Activated T-helper 17 cell treated with anti-CD3 and anti-CD28 coated beads, Interleukin-2, amount 50 U/mL, for 72 hours (primary cell): ENCODE measurements at regions not wholly inside any gene's neighbourhood (a gene's known extent, or its start where the extent isn't known, plus 50 kb on each side); places are given as distances from the start of the nearest gene placed in this dataset.

ENCODE experiments used
- ATAC-seq: fragments of 150-1000 bp; cut with Tn5 transposase; replicated peaks from 2 replicates; pipeline ENCODE4 v1.10.0; 2021; ENCODE audit warnings: mild to moderate bottlenecking, moderate library complexity
- H3K27ac Mint-ChIP-seq: one replicate; pipeline ENCODE4 v1.8.0; 2022; ENCODE audit warnings: mixed read lengths
- H3K27me3 Mint-ChIP-seq: one replicate; pipeline ENCODE4 v1.8.0; 2022; ENCODE audit warnings: mixed read lengths
- H3K36me3 Mint-ChIP-seq: one replicate; pipeline ENCODE4 v1.8.0; 2022; ENCODE audit warnings: low read depth, mild to moderate bottlenecking, mixed read lengths
- H3K4me1 Mint-ChIP-seq: one replicate; pipeline ENCODE4 v1.8.0; 2022; ENCODE audit warnings: mixed read lengths
- H3K4me3 Mint-ChIP-seq: one replicate; pipeline ENCODE4 v1.8.0; 2022; ENCODE audit warnings: mild to moderate bottlenecking, mixed read lengths
- H3K9me3 Mint-ChIP-seq: one replicate; pipeline ENCODE4 v1.8.0; 2022; ENCODE audit warnings: mixed read lengths

DNA sequence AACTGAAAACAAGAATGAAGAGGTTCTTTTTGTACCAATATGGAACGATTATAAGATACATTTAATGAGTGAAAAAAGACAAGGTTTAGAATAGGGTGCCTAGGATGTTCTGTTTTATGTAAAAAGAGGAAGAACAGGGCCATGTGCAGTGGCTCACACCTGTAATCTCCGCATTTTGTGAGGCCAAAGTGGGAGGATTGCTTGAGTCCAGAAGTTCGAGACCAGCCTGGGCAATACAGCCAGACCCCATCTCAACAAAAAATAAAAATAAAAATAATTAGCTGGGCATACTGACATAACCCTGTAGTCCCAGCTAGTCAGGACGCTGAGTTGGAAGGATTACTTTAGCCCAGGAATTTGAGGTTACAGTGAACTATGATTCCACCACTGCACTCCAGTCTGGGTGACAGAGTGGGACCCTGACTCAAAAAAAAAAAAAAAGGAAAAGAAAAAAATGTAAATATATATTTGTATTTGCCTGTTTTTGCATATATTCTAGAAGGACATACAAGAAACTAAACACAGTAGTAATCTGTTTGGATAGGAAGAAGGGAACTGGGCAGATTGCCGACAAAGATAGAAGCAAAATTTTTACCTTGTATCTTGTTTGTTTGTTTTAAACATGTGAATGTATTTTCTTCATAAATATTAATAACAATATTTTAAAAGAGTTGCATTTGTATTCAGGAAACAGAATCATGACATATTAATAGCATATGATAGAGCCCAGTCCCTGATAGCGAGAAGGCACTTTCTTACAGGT is 174.3 kb downstream of the SOX2 start:
- Mint-ChIP-seq H3K4me3 (no peak overlapping the region), H3K36me3 (no peaks in the 10 kb centered on the region), H3K27me3 (peaks cover 3% of the 10 kb centered on the region), H3K27ac (no peak overlapping the region), H3K4me1 (no peaks in the 10 kb centered on the region), H3K9me3 (no peaks in the 10 kb centered on the region)
- ATAC-seq = no peak

DNA sequence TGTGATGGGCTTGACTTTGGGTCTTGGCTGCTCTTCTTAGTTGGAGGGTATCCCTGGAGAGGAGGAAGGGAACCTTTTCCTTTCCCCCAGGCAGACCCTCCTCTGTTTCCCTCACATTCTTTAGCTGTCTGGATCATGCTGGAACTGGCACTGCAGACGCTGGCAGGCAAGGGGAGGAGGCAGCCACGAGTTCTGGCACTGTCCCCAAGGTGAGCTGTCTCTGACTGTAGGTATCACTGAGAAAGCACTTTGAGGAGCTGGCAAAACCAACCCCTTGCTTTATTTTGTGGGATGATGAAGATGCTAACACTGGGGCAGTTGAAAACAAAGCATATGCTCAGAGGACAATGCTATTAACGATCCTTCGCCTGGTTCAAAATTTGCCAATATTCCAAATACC is 175.0 kb downstream of the SOX2 start:
- Mint-ChIP-seq H3K4me1 (no peaks in the 10 kb centered on the region), H3K9me3 (no peaks in the 10 kb centered on the region), H3K36me3 (no peaks in the 10 kb centered on the region), H3K27ac (no peak overlapping the region), H3K4me3 (no peak overlapping the region), H3K27me3 (peaks cover under 1% of the 10 kb centered on the region)
- ATAC-seq = no peak

DNA sequence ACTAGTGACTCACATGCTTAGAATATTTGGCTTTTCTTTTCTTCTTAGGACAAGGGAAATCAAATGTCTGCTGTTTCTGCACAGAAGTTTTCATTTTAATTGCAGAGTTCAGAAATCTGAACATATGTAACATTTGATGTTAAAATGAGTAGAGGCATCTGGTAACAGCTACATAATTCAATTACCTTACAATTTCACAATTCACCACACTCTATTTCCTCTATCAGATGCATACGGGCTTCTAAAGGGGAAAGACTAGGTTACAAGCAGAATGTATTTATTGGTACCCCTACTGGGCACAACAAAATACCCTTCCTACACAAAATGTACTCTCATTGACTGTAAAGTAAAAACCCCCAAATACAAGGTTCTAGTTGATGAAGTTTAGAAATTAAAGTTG is 176.0 kb downstream of the SOX2 start:
- no peaks in the 10 kb centered on the region for H3K4me1 Mint-ChIP-seq
- H3K36me3 Mint-ChIP-seq = no peaks in the 10 kb centered on the region
- H3K4me3 Mint-ChIP-seq = no peak overlapping the region

DNA sequence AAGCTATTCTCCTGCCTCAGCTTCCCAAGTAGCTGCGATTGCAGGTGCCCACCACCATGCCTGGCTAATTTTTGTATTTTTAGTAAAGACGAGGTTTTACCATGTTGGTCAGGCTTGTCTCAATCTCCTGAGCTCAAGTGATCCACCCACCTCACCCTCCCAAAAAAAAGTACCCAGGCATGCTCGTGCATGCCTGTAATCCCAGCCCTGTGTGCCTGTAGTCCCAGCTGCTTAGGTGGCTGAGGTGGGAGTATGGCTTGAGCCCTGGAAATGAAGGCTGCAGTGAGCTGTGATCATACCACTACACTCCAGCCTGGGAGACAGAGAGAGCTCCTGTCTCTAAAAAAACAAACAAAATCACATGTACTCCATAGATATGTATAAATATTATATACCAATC is 176.5 kb downstream of the SOX2 start:
- Mint-ChIP-seq H3K9me3 (no peaks in the 10 kb centered on the region), H3K4me3 (no peak overlapping the region), H3K27me3 (no peaks in the 10 kb centered on the region), H3K4me1 (no peaks in the 10 kb centered on the region), H3K36me3 (no peaks in the 10 kb centered on the region), H3K27ac (no peak overlapping the region)
- ATAC-seq = no peak

More for the DNA sequence above, 176.0 kb downstream of the SOX2 start:
- Mint-ChIP-seq H3K27me3 (no peaks in the 10 kb centered on the region), H3K27ac (no peak overlapping the region), H3K9me3 (no peaks in the 10 kb centered on the region)
- ATAC-seq = no peak

DNA sequence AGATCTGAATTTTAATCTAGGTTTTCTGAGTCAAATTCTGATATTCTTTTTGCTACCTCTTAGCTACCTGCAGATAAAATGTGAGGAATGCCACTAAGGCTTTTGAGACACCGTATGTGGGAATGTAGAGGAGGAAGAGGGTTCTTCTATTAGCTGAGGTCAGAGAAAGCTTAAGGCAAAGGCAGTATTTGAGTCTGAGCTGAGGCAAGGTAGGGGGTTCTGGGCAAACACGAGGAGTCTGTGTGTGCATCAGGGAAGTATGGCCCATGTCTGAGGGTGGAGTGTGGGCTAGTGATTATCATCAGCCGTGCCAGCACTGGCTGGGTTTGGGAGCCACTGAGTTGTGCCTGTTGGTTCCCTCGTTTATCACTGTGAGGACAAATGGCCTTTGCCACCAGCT is 181.1 kb downstream of the SOX2 start:
- Mint-ChIP-seq H3K4me3 (no peak overlapping the region), H3K36me3 (no peaks in the 10 kb centered on the region), H3K9me3 (no peaks in the 10 kb centered on the region), H3K27me3 (no peaks in the 10 kb centered on the region), H3K27ac (no peak overlapping the region), H3K4me1 (no peaks in the 10 kb centered on the region)
- ATAC-seq = no peak

DNA sequence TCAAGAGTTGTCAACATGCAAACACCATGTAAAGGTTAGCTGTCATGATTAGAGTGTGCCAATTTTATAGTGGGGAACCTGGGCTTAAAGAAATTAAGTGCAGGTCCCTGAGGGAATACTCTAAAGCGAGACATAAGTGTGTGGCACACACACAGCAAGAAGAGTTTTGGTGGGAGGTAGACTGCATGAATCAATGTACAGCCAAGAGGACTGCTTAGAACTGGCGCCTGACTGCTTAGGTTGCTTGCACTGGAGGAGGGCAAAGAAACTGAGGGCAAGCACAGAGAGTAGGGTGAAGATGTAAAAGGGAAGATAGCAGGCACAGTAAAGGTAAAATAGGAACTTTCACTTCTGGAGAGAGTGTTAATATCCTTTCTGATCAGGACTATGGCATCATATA is 184.9 kb downstream of the SOX2 start:
- ATAC-seq = no peak
- Mint-ChIP-seq H3K27me3 (no peaks in the 10 kb centered on the region), H3K27ac (no peak overlapping the region), H3K4me3 (no peak overlapping the region), H3K36me3 (no peaks in the 10 kb centered on the region), H3K9me3 (no peaks in the 10 kb centered on the region), H3K4me1 (no peaks in the 10 kb centered on the region)

DNA sequence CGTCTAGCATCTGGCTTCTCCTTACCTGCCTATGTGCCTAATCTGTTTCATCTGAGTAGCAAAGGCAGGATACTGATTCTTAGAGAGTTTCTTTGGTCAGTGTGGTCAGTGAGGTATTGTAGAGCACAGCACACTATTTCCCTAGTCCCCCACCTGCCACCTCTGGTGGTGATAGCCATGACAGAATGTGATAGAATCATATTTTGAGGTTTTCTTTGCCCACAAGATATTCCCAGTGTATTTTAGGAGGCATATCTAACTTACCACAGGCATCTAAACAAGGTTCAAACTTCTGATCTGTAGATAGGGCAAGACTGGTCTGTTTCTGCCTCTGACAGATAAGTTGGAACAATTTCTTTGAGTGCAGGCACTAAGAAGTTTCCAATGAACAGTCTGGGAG is 188.0 kb downstream of the SOX2 start:
- no peaks in the 10 kb centered on the region for H3K9me3 Mint-ChIP-seq
- no peak overlapping the region for H3K27ac Mint-ChIP-seq
- H3K4me1 Mint-ChIP-seq = no peaks in the 10 kb centered on the region
- no peak for ATAC-seq
- H3K27me3 Mint-ChIP-seq = no peaks in the 10 kb centered on the region
- no peaks in the 10 kb centered on the region for H3K36me3 Mint-ChIP-seq
- no peak overlapping the region for H3K4me3 Mint-ChIP-seq

DNA sequence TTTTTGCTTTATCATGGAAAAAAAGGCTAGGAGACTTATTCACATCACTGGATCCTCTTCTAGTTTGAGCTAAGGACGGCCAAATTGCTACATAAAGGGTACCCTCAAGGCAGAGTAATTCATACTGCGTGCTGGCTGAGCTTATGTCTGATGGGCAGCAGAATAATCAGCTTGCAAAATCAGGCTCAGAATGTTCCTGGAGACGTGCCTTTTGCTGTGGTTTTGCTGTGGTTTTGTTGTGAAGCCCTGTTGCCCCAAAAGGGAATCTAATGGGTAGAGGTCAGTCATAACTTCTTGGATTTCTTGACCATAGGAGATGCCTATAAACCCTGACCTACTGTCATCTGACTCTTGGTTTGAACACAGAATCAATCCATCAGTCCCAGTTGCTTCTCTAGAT is 189.9 kb downstream of the SOX2 start:
- no peak overlapping the region for H3K4me3 Mint-ChIP-seq
- H3K36me3 Mint-ChIP-seq = no peaks in the 10 kb centered on the region
- no peaks in the 10 kb centered on the region for H3K9me3 Mint-ChIP-seq
- H3K4me1 Mint-ChIP-seq = no peaks in the 10 kb centered on the region
- no peak overlapping the region for H3K27ac Mint-ChIP-seq
- no peaks in the 10 kb centered on the region for H3K27me3 Mint-ChIP-seq
- ATAC-seq = no peak

DNA sequence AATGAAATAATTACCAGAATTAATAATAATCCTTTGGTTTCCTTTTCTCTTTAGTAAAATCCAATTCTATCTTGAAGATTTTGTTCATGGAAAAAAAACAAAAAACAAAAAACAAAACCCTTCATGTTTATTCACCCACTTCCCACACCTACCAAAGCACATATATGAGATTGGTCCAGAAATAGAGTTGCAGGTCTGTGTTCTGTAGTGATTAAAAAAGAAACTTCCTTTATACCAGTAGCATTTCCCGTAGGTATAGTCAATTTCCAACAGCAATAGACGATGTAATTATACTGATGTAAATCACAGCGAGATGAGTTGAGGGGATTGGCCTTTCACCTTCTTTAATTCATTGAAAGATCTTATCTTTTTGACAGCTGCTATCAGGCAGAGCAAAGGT is 194.6 kb downstream of the SOX2 start:
- no peaks in the 10 kb centered on the region for H3K4me1 Mint-ChIP-seq
- no peaks in the 10 kb centered on the region for H3K36me3 Mint-ChIP-seq
- peaks cover 4% of the 10 kb centered on the region for H3K27me3 Mint-ChIP-seq

DNA sequence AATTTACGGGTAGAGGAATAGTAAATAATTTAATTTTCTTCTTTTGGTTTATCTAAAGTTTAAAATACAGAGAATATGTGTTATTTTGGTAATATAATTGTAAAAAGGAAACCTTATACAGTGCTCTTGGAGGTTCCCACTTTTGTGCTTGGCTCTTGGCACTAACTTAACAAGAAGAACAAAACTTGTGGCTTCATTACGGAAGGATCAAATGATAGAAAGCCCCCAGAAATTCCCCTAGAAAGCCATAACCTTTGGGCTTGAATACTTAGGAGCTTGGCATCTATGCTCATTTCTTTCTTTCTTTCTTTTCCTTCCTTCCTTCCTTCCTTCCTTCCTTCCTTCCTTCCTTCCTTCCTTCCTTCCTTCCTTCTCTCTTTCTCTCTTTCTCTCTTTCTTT is 197.5 kb downstream of the SOX2 start:
- H3K27ac Mint-ChIP-seq = no peak overlapping the region
- no peaks in the 10 kb centered on the region for H3K9me3 Mint-ChIP-seq
- ATAC-seq = no peak
- H3K27me3 Mint-ChIP-seq = peaks cover 4% of the 10 kb centered on the region
- no peaks in the 10 kb centered on the region for H3K4me1 Mint-ChIP-seq
- H3K4me3 Mint-ChIP-seq = no peak overlapping the region
- H3K36me3 Mint-ChIP-seq = no peaks in the 10 kb centered on the region

More for the DNA sequence above, 194.6 kb downstream of the SOX2 start:
- Mint-ChIP-seq H3K27ac (no peak overlapping the region), H3K4me3 (no peak overlapping the region), H3K9me3 (no peaks in the 10 kb centered on the region)
- ATAC-seq = no peak

DNA sequence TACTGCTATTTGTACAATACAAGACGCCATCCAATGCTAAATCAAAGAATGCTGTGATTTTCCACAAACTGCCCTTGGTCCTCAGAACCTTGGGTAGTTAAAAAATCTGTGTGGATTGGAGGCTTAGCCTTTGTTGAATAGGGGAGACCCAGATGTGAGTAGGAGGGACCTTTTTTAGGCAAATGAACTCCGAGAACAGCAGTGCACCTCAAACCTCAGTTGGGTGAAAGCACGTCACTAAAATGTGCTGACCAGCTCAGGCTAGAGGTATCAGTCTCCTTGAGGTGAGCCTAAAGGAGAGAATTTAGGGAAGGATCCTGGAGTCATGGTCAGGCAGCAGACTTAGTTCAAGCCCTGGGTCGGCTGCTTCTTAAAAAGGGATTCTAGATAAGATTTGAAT is 200.7 kb downstream of the SOX2 start:
- no peak overlapping the region for H3K27ac Mint-ChIP-seq
- H3K36me3 Mint-ChIP-seq = no peaks in the 10 kb centered on the region
- H3K9me3 Mint-ChIP-seq = no peaks in the 10 kb centered on the region
- ATAC-seq = no peak
- H3K4me3 Mint-ChIP-seq = no peak overlapping the region
- H3K27me3 Mint-ChIP-seq = peaks cover 9% of the 10 kb centered on the region
- no peaks in the 10 kb centered on the region for H3K4me1 Mint-ChIP-seq

DNA sequence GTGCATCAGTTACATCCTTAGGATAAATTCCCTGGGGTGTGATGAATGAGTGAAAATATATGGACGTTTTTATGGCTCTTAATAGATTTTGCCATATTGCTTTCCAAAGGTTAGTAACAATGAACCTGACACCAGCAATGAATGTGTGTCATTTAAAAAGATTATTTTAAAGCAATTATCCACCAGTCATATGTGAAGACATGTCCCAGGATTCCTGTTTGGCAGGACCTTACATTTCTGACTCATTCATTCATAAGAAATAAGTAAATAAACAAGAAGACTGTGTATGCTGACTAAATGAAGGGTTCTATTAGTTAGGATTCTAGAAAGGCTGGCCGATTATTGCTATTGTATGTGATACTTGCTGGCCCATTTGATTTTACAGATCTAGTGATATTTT is 201.5 kb downstream of the SOX2 start:
- no peak overlapping the region for H3K4me3 Mint-ChIP-seq
- H3K36me3 Mint-ChIP-seq = no peaks in the 10 kb centered on the region
- no peak overlapping the region for H3K27ac Mint-ChIP-seq
- H3K9me3 Mint-ChIP-seq = no peaks in the 10 kb centered on the region
- no peak for ATAC-seq
- no peaks in the 10 kb centered on the region for H3K4me1 Mint-ChIP-seq
- peaks cover 8% of the 10 kb centered on the region for H3K27me3 Mint-ChIP-seq

DNA sequence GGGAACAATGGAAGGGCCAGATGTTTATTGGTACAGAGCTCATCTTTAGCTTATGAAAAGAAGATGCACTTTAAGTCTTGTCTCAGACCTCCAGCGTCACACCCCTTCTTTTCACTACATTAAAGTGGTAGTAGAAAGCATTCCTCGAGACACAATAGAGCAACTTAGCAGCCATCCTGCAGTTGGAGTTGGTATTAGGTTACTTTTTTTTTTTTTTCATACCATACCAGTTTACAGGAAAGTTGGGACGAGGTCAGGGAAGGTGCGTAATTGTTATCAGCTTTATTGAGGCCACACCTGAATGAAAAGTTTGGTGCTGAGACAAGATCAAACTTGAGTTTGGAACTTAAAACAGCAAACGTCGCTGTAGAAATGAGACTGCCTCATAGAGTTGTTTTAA is 203.8 kb downstream of the SOX2 start:
- no peaks in the 10 kb centered on the region for H3K4me1 Mint-ChIP-seq
- peaks cover 8% of the 10 kb centered on the region for H3K27me3 Mint-ChIP-seq
- no peak overlapping the region for H3K4me3 Mint-ChIP-seq
- no peak for ATAC-seq
- H3K9me3 Mint-ChIP-seq = no peaks in the 10 kb centered on the region
- H3K27ac Mint-ChIP-seq = no peak overlapping the region
- no peaks in the 10 kb centered on the region for H3K36me3 Mint-ChIP-seq

DNA sequence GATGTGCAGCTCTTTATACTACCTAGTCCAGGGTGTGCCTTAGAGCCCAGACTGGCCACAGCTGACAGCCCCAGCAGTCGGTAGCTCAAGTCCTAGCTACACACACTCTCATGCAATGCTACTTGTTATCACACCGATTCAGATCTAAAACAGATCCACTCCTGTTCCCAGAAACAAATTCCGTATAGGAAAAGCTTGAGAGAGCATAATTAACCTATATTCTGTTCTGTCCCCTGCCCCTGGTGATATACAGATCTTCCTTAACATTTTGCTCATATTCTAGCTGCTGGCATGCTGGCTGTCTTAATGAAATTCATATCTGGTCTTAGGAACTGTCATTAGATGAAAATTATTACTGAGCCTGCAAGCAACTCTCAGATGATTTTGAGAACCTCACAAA is 204.3 kb downstream of the SOX2 start:
- H3K27ac Mint-ChIP-seq = no peak overlapping the region
- H3K4me3 Mint-ChIP-seq = no peak overlapping the region
- H3K36me3 Mint-ChIP-seq = no peaks in the 10 kb centered on the region
- peaks cover 8% of the 10 kb centered on the region for H3K27me3 Mint-ChIP-seq
- no peaks in the 10 kb centered on the region for H3K9me3 Mint-ChIP-seq
- no peak for ATAC-seq
- H3K4me1 Mint-ChIP-seq = no peaks in the 10 kb centered on the region

DNA sequence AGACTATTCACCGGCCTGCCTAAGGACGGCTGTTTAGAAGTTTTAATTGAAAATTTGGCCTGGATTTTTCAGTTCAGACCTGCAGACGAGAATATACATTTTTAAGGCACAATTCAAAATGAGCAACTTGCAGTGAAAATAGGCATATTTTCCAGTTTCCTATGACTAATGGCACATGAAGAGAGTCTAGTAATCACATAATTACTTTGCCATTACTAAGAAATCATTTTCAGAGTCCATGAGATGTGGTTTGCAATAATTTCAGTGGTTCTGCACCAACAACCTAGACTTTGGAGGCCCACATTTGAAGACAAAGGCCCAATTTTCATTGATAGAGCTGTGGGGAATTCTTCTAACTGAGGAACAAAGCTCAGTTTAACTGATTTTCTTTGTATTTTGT is 205.3 kb downstream of the SOX2 start:
- Mint-ChIP-seq H3K9me3 (no peaks in the 10 kb centered on the region), H3K4me3 (no peak overlapping the region)
- ATAC-seq = no peak

DNA sequence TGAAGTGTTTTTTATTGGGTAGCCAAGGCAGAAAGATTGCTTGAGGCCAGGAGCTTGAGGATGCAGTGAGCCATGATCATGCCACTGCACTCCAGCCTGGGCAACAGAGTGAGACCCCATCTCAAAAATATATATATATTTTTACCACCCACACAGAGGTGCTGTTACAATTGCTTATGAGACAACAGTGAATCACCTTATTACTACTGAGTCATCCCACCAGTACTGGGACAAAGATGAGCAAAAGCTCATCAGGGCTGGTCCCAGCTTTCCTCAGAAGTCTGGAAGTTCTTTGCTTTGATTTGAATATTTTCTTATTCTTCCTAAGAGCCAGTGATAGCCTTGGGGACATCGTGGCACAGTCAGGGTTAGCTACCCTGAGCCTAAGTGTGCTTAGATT is 207.7 kb downstream of the SOX2 start:
- Mint-ChIP-seq H3K27ac (no peak overlapping the region), H3K27me3 (peaks cover 8% of the 10 kb centered on the region), H3K4me1 (no peaks in the 10 kb centered on the region), H3K36me3 (no peaks in the 10 kb centered on the region), H3K4me3 (no peak overlapping the region), H3K9me3 (no peaks in the 10 kb centered on the region)
- no peak for ATAC-seq

More for the DNA sequence above, 205.3 kb downstream of the SOX2 start:
- no peaks in the 10 kb centered on the region for H3K4me1 Mint-ChIP-seq
- H3K27ac Mint-ChIP-seq = no peak overlapping the region
- no peaks in the 10 kb centered on the region for H3K36me3 Mint-ChIP-seq
- H3K27me3 Mint-ChIP-seq = peaks cover 8% of the 10 kb centered on the region
